Thoracic aorta (tissue), 2 donors: ENCODE measurements at regions not wholly inside any gene's neighbourhood (a gene's known extent, or its start where the extent isn't known, plus 50 kb on each side); places are given as distances from the start of the nearest gene placed in this dataset.

Source experiments
- ATAC-seq: fragments of 150-250 bp; one replicate; pipeline ENCODE4 v1.8.0; 2017; ENCODE audit warnings: low read depth; ENCODE audit not compliant: insufficient number of reproducible peaks, low FRiP score
- DNase-seq: peaks from one replicate; pipeline ENCODE4 v3.0.0-alpha.2; 2020; ENCODE audit warnings: low spot score
- H3K27ac ChIP-seq, 2 donors: fragments of 200-600 bp; sonication (generic); 1 replicate in 1 of 2; 2 replicates in 1 of 2; pipeline ENCODE4 v1.5.1; 2016; ENCODE audit warnings: mild to moderate bottlenecking in 2 of 2, moderate library complexity in 2 of 2
- H3K27me3 ChIP-seq: fragments of 200-600 bp; sonication (generic); replicated peaks from 2 replicates; pipeline ENCODE4 v1.6.0; 2016; ENCODE audit warnings: mild to moderate bottlenecking; ENCODE audit not compliant: insufficient read depth
- H3K36me3 ChIP-seq: fragments of 200-600 bp; sonication (generic); one replicate; pipeline ENCODE4 v1.5.1; 2016
- H3K4me1 ChIP-seq, 2 donors: fragments of 200-600 bp; sonication (generic); 1 replicate in 1 of 2; 2 replicates in 1 of 2; pipeline versions ENCODE4 v1.5.1 to v1.6.0; 2016; ENCODE audit warnings: low read depth in 2 of 2, mild to moderate bottlenecking in 1 of 2; ENCODE audit not compliant: control insufficient read depth in 1 of 2
- H3K4me3 ChIP-seq: fragments of 200-600 bp; sonication (generic); 2 replicates; pipeline ENCODE4 v1.5.1; 2016; ENCODE audit warnings: mild to moderate bottlenecking
- H3K9me3 ChIP-seq: fragments of 200-600 bp; sonication (generic); 2 replicates; pipeline ENCODE4 v1.5.1; 2016
- TF ChIP-seq, protein P1 (sequence below): fragments of 200-600 bp; sonication (generic); IDR thresholded peaks from one replicate; pipeline ENCODE4 v1.5.1; 2019; ENCODE audit warnings: antibody characterized with exemption

DNA sequence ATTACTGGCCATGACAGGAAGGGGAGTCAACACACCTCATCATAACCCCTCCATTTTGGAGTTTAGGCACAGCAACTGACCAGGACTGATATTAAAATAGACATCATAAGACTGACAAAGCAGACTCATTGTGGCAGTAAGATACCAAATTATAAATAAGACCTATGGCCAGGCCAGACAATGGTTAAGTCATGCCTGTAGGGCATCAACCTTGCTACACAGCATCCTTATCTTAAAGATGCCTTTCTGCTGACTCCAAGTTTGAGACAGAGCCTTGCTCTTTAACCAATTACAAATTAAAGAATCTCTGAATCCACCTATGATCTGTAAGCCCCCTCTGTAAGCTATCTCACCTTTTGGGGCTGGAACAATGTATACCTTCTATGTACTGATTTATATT, 65.5 kb downstream of the VCX2 start:
- Histone ChIP-seq H3K36me3 (no peaks in the 10 kb centered on the region), H3K4me1 (no peaks in the 10 kb centered on the region), H3K4me3 (no peak overlapping the region), H3K9me3 (no peaks in the 10 kb centered on the region), H3K27me3 (no peaks in the 10 kb centered on the region), H3K27ac (no peak overlapping the region)
- DNase-seq = no peak
- no peak for ATAC-seq
- TF ChIP-seq, protein P1, sequence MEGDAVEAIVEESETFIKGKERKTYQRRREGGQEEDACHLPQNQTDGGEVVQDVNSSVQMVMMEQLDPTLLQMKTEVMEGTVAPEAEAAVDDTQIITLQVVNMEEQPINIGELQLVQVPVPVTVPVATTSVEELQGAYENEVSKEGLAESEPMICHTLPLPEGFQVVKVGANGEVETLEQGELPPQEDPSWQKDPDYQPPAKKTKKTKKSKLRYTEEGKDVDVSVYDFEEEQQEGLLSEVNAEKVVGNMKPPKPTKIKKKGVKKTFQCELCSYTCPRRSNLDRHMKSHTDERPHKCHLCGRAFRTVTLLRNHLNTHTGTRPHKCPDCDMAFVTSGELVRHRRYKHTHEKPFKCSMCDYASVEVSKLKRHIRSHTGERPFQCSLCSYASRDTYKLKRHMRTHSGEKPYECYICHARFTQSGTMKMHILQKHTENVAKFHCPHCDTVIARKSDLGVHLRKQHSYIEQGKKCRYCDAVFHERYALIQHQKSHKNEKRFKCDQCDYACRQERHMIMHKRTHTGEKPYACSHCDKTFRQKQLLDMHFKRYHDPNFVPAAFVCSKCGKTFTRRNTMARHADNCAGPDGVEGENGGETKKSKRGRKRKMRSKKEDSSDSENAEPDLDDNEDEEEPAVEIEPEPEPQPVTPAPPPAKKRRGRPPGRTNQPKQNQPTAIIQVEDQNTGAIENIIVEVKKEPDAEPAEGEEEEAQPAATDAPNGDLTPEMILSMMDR = no peak

DNA sequence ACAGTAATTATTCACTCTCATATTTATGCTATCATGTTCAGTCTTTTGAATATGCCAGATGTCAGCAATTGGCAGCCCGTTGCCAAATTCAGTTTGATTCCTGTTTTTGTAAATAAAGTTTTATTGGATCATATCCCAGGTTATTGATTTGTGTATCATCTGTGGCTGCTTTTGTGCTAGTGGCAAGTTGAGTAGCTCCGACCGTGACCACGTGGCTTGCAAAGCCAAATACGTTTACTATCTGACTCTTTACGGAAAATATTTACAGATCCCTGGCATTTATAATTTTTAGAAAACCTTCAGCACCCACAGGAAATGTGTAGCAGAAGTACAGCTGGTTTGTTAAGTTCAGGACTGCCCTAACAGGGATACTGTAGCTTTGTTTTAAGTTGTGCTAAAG, 67.4 kb downstream of the VCX2 start:
- Histone ChIP-seq H3K36me3 (no peaks in the 10 kb centered on the region), H3K9me3 (no peaks in the 10 kb centered on the region), H3K27ac (no peak overlapping the region), H3K4me3 (no peak overlapping the region), H3K27me3 (no peaks in the 10 kb centered on the region), H3K4me1 (no peaks in the 10 kb centered on the region)
- DNase-seq = no peak
- TF ChIP-seq, protein P1 = no peak
- no peak for ATAC-seq

DNA sequence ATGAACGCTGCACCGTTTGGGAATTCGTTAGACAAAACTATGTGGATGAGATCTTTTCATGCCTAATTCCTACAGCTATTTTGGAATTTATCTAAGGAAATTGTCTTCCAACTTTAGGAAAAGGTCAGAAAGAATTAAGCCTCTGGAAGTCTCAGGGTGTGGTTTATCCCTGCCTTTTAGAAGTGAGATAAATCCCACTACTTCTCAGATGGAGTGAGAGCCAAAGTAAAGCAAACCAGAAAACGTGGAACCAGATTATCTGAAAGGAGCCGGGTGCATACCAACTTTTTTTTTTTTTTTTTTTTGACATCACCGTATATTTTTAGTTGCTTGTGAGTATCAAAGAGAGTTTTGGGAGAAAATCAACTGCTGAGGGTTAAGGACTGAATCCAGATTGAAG, 79.6 kb downstream of the VCX2 start:
- DNase-seq = no peak
- no peak for ATAC-seq
- no peak overlapping the region for H3K4me3 ChIP-seq
- H3K4me1 ChIP-seq = no peaks in the 10 kb centered on the region
- no peaks in the 10 kb centered on the region for H3K36me3 ChIP-seq
- TF ChIP-seq, protein P1 = no peak
- H3K9me3 ChIP-seq = no peaks in the 10 kb centered on the region
- H3K27ac ChIP-seq = no peak overlapping the region
- no peaks in the 10 kb centered on the region for H3K27me3 ChIP-seq

DNA sequence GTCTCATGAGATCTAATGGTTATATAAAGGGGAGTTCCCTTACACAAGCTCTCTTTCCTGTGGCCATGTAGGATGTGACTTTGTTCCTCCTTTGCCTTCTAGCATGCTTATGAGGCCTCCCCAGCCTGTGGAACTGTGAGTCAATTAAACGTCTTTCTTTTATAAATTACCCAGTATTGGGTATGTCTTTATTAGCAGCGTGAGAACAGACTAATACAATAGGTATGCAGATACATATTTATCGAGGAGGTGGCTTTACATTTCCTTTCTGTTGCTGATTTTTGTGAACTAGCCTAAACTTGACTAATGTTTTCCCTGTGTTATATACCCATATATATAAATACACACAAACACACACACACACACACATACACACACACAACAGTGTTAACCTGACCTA, 80.2 kb downstream of the VCX2 start:
- DNase-seq (no peak), ATAC-seq (no peak)
- TF ChIP-seq, protein P1 = no peak
- Histone ChIP-seq H3K4me1 (no peaks in the 10 kb centered on the region), H3K9me3 (no peaks in the 10 kb centered on the region), H3K27ac (no peak overlapping the region), H3K4me3 (no peak overlapping the region), H3K27me3 (no peaks in the 10 kb centered on the region), H3K36me3 (no peaks in the 10 kb centered on the region)

DNA sequence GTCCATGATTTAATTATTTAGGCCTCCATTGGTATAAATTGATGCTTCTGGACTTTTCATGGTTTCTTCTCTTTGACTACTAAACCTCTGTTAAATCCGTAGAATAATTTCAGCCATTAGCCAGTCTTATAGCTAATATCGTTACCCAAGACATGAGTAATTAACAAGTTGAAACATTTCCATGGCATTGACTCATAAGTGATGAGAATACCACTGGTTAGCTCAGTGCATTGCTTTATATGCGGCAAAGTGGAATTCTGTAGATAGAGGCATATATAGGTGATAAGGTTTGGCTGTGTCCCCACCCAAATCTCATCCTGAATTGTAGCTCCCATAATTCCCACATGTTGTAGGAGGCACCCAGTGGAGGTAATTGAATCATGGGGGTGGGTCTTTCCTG, 80.6 kb downstream of the VCX2 start:
- ATAC-seq = no peak
- TF ChIP-seq, protein P1 = no peak
- H3K9me3 ChIP-seq = no peaks in the 10 kb centered on the region
- H3K4me3 ChIP-seq = no peak overlapping the region
- H3K4me1 ChIP-seq = no peaks in the 10 kb centered on the region
- H3K36me3 ChIP-seq = no peaks in the 10 kb centered on the region
- no peak for DNase-seq
- no peak overlapping the region for H3K27ac ChIP-seq
- no peaks in the 10 kb centered on the region for H3K27me3 ChIP-seq
